SK-N-SH treated with all-trans-retinoic acid at 6 μM for 48 hours (cell line): ENCODE measurements at regions not wholly inside any gene's neighbourhood (a gene's known extent, or its start where the extent isn't known, plus 50 kb on each side); places are given as distances from the start of the nearest gene placed in this dataset.

Experiments
- CREB5 ChIP-seq: fragments of 250-450 bp; sonication (Bioruptor Pico); IDR thresholded peaks from 2 replicates; pipeline ENCODE4 v1.5.1; 2020; ENCODE audit warnings: low read depth, mild to moderate bottlenecking, moderate library complexity
- CSDC2 ChIP-seq: fragments of 250-450 bp; sonication (Bioruptor Pico); IDR thresholded peaks from 2 replicates; pipeline ENCODE4 v1.5.0; 2020; ENCODE audit warnings: mild to moderate bottlenecking, moderate library complexity
- CSRNP3 ChIP-seq: fragments of 250-450 bp; sonication (Bioruptor Pico); IDR thresholded peaks from 2 replicates; pipeline ENCODE4 v1.5.1; 2021; ENCODE audit warnings: mild to moderate bottlenecking, moderate library complexity
- OSR1 ChIP-seq: fragments of 250-450 bp; sonication (Bioruptor Pico); IDR thresholded peaks from 2 replicates; pipeline ENCODE4 v1.8.0; 2022; ENCODE audit warnings: moderate library complexity, mild to moderate bottlenecking, inconsistent platforms
- TCF4 ChIP-seq: fragments of 250-450 bp; sonication (Bioruptor Pico); IDR thresholded peaks from 2 replicates; pipeline ENCODE4 v1.8.0; 2021; ENCODE audit warnings: mild to moderate bottlenecking, moderate library complexity, borderline replicate concordance
- TOX ChIP-seq: fragments of 250-450 bp; sonication (Bioruptor Pico); IDR thresholded peaks from 2 replicates; pipeline ENCODE4 v1.8.0; 2021; ENCODE audit warnings: mild to moderate bottlenecking, moderate library complexity, borderline replicate concordance
- TSHZ2 ChIP-seq: fragments of 250-450 bp; sonication (Bioruptor Pico); IDR thresholded peaks from 2 replicates; pipeline ENCODE4 v1.5.0; 2020; ENCODE audit warnings: mild to moderate bottlenecking, moderate library complexity
- ZFP3 ChIP-seq: fragments of 250-450 bp; sonication (Bioruptor Pico); IDR thresholded peaks from 2 replicates; pipeline ENCODE4 v1.5.0; 2020; ENCODE audit warnings: mild to moderate bottlenecking, moderate library complexity
- ZFP30 ChIP-seq: fragments of 450-650 bp; formaldehyde crosslinking; IDR thresholded peaks from 2 replicates; pipeline ENCODE4 v1.5.0; 2022; ENCODE audit warnings: mild to moderate bottlenecking, moderate library complexity
- ZNF8 ChIP-seq: fragments of 450-650 bp; formaldehyde crosslinking; IDR thresholded peaks from 2 replicates; pipeline ENCODE4 v1.5.0; 2020; ENCODE audit warnings: mild to moderate bottlenecking, moderate library complexity
- TF ChIP-seq, protein P1 (sequence below): fragments of 250-450 bp; sonication (Bioruptor Pico); IDR thresholded peaks from 2 replicates; pipeline ENCODE4 v1.8.0; 2020; ENCODE audit warnings: mild to moderate bottlenecking, moderate library complexity, borderline replicate concordance

- TF ChIP-seq, protein P1, sequence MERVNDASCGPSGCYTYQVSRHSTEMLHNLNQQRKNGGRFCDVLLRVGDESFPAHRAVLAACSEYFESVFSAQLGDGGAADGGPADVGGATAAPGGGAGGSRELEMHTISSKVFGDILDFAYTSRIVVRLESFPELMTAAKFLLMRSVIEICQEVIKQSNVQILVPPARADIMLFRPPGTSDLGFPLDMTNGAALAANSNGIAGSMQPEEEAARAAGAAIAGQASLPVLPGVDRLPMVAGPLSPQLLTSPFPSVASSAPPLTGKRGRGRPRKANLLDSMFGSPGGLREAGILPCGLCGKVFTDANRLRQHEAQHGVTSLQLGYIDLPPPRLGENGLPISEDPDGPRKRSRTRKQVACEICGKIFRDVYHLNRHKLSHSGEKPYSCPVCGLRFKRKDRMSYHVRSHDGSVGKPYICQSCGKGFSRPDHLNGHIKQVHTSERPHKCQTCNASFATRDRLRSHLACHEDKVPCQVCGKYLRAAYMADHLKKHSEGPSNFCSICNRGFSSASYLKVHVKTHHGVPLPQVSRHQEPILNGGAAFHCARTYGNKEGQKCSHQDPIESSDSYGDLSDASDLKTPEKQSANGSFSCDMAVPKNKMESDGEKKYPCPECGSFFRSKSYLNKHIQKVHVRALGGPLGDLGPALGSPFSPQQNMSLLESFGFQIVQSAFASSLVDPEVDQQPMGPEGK (CRISPR knock-in tag): no peak
- TF ChIP-seq OSR1 (CRISPR knock-in tag) (no peak), CSRNP3 (CRISPR knock-in tag) (no peak), ZFP30 (CRISPR knock-in tag) (no peak), ZNF8 (CRISPR knock-in tag) (no peak), TCF4 (CRISPR knock-in tag) (no peak), CSDC2 (CRISPR knock-in tag) (no peak), TOX (CRISPR knock-in tag) (no peak), CREB5 (CRISPR knock-in tag) (no peak), ZFP3 (CRISPR knock-in tag) (no peak), TSHZ2 (CRISPR knock-in tag) (no peak)
Measured at GRCh38 chr16:35560637-35560984, 2101.2 kb downstream of the TP53TG3F start.
